HG03095 (cell line): ENCODE measurements at regions not wholly inside any gene's neighbourhood (a gene's known extent, or its start where the extent isn't known, plus 50 kb on each side); places are given as distances from the start of the nearest gene placed in this dataset.
"Not testable (repeated sequence)": the region's sequence is repeated elsewhere in the genome, so short reads cannot be mapped to it uniquely, and the experiment has no call there.

Source experiments
- ATAC-seq: cut with Tn5 transposase; IDR thresholded peaks from one replicate; pipeline ENCODE4 v1.9.1; 2021; ENCODE audit warnings: moderate library complexity; ENCODE audit not compliant: unreplicated experiment

DNA sequence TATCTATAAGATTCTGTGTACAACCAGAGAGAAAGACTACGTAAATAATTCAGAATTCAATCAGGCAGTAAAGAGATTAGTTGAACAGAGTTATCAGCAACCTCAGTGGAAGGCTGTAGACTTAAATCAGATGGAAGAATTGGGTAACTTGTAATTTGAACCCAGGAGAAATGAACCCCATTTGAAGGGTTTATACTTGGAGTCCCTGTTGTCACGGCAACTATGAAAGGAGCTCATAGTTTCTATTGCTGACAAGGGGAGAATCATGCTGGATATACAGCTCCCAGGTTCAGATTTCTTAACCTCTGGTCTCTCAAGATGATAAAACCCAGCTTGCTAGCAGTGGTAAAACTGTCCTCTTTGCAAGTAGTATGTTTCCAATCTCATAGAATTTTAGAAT, 54.4 kb upstream of the BMP4 start:
- no peak for ATAC-seq

DNA sequence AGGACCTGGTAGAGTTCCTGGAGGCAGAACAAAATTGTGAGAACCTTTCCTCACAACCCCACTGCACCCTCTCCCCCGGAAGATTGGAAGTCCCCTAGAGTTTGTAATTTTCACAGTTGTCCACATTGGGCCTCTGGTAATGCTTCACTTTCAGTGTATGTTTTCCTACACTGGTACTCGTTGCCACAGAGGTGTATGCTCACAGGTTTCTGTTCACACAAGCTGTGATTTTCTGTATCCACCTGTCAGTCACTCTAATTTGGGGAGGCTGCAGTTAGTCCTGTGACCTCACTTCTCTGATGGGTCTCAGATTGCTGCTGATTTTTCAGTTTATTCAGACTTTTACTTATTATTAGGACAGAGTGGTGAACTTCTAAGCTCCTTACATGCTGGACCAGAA, 66.4 kb upstream of the BMP4 start:
- ATAC-seq = no peak

GRCh38 chr14:54025661-54026060, 69.0 kb upstream of the BMP4 start:
- ATAC-seq = no peak

GRCh38 chr14:54026671-54027070, 70.0 kb upstream of the BMP4 start:
- no peak for ATAC-seq

GRCh38 chr14:54030996-54031395, 74.4 kb upstream of the BMP4 start:
- not testable (repeated sequence) for ATAC-seq

DNA sequence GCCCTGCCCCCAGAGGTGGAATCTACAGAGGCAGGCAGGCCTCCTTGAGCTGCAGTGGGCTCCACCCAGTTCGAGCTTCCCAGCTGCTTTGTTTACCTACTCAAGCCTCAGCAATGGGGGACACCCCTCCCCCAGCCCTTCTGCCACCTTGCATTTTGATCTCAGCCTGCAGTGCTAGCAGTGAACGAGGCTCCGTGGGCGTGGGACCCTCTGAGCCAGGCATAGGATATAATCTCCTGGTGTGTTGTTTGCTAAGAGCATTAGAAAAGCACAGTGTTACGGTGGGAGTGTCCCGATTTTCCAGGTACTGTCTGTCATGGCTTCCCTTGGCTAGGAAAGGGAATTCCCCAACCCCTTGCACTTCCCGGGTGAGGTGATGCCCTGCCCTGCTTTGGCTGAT, 76.7 kb upstream of the BMP4 start:
- ATAC-seq = not testable (repeated sequence)

GRCh38 chr14:54038724-54039123, 82.1 kb upstream of the BMP4 start:
- no peak for ATAC-seq

DNA sequence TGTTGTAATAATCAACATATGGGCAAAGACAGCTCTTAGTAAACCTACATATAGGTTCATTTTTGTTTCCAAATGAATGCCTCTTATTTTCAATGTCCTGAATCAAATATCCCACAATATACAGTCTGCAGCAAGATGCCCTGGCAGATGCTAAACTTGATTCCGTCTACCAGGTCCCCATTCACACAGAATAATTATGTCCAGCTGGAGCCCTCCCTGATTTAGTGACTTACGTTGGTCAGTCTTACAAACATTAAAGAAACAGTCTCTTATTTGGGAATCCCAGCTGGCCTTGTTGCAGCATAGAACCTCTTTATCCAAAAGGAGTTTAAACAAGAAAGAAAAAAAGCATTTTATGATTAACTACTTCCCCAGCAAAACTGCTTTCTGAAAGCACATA, 82.7 kb upstream of the BMP4 start:
- ATAC-seq = no peak

GRCh38 chr14:54040846-54041245, 84.2 kb upstream of the BMP4 start:
- no peak for ATAC-seq

DNA sequence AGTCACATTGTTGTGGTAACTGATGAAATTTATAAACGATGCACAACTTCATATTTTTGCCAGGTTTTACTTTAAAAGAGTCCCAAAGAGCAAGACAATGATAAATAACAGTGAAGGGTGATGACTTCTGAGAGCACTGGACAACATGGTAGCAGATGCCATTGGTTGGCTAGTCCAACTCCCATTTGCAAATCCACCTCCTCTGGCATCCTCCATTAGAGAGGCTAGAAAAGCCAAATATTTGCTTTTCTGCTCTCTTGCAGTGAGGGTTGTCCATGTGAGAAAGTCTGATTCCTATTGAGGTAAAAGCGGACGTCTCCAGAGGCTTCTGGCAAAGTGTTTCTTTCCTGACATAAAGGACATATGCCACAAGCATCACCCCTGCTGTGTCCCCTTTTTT, 89.6 kb upstream of the BMP4 start:
- ATAC-seq = no peak

DNA sequence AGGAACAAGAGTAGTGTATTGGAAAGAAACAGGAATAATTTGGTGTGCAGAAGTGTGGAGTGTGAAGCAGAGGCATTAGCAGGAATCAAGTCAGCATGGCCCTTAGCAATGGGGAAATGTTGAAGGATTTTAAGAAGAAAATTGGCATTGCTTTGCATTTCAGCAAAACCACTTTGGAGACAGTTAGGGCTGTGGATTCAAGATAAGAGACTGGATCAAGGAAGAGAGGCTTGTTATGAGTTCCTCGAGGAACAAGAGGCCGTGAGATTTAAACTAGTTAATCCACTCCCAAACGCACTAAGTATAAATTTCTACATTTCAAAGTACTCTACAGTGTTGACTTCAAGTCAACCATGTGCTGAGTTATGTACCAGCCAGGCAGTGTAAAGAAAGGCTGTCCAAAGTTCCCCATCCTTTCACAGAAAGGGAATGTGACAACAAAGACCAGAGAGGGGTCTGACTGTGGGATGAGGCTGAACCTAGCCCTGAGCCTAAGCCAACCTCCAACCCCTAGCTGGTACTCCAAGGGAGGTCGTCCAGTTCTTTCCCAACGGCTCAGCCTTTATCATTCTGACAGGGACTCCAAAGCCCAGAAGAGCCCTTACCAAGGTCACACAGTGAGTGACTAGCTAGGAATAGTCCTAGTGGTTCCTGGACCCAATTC, 91.2 kb upstream of the BMP4 start:
- no peak for ATAC-seq

GRCh38 chr14:54048311-54048710, 91.7 kb upstream of the BMP4 start:
- ATAC-seq = no peak

GRCh38 chr14:54048736-54049135, 92.1 kb upstream of the BMP4 start:
- ATAC-seq = no peak

- ATAC-seq = no peak
These were observed 94.1 kb upstream of the BMP4 start for GRCh38 chr14:54050759-54051158.

DNA sequence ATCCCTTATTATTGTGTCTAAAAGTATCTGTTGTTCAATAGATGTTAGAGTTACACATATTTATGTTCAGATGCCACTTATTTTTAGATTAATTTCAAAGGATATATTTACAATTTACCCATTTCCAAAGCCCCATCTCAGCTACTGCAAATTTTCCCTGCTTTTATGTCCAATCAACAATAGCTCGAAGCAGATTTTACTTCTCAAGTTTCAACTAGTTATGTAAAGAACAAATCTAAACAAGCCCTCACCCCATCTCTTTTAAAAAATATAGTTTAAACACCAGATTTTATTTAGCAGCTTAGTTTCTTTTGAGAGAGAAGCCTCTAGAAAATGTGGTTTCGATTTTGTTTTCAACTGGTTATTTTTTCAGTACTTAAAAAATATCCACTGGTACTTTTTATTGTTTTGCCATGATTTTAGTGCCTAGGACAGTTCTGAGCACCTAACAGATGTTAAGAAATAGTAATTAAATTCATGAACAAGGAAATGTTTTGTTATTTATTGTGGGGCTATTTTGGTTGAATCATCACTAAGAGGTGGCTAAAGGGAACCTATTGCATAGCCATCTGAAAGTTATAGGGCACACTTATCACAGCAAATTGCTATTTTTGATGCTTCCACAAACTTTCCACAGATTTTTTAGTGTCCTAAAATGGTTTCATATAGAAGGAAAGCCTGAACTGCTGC, 96.2 kb upstream of the BMP4 start:
- no peak for ATAC-seq

- ATAC-seq = no peak
These were observed 96.7 kb upstream of the BMP4 start for GRCh38 chr14:54053386-54053745.

- ATAC-seq = no peak
These were observed 101.9 kb upstream of the BMP4 start for GRCh38 chr14:54058505-54058904.

- ATAC-seq = no peak
These were observed 127.1 kb upstream of the BMP4 start for GRCh38 chr14:54083549-54084239.

- ATAC-seq = no peak
These were observed 128.7 kb upstream of the BMP4 start for GRCh38 chr14:54085232-54085761.

GRCh38 chr14:54085841-54086240, 129.2 kb upstream of the BMP4 start:
- no peak for ATAC-seq

GRCh38 chr14:54086767-54087166, 130.1 kb upstream of the BMP4 start:
- no peak for ATAC-seq

GRCh38 chr14:54087376-54087775, 130.8 kb upstream of the BMP4 start:
- ATAC-seq = no peak
